ENCODE measurements at regions not wholly inside any gene's neighbourhood (a gene's known extent, or its start where the extent isn't known, plus 50 kb on each side); places are given as distances from the start of the nearest gene placed in this dataset.

GRCh38 chrX:5771441-5771840 lies 457.2 kb downstream of the NLGN4X start:
- TF ChIP-seq CTCF (optimal IDR thresholded peaks at IDR 0.05 in 1 of 3, IDR thresholded peaks at IDR 0.05 in 1 of 3, conservative IDR thresholded peaks at IDR 0.05 in 1 of 3; ENCODE audit: extremely low read depth in 1 of 3, insufficient read depth in 2 of 3, low read length in 3 of 3) = no peak
- TF ChIP-seq EZH2 (IDR thresholded peaks at IDR 0.05; ENCODE audit: low read length) = no peak
